GM19438 (cell line): ENCODE measurements at regions not wholly inside any gene's neighbourhood (a gene's known extent, or its start where the extent isn't known, plus 50 kb on each side); places are given as distances from the start of the nearest gene placed in this dataset.

Source experiments
- ATAC-seq: cut with Tn5 transposase; IDR thresholded peaks from one replicate; pipeline ENCODE4 v1.9.1; 2021; ENCODE audit warnings: low read depth; ENCODE audit not compliant: unreplicated experiment

GRCh38 chr22:48942698-48943566 is 884.7 kb downstream of the BRD1 start:
- no peak for ATAC-seq

GRCh38 chr22:48941903-48942575 is 885.6 kb downstream of the BRD1 start:
- ATAC-seq, result no peak

DNA sequence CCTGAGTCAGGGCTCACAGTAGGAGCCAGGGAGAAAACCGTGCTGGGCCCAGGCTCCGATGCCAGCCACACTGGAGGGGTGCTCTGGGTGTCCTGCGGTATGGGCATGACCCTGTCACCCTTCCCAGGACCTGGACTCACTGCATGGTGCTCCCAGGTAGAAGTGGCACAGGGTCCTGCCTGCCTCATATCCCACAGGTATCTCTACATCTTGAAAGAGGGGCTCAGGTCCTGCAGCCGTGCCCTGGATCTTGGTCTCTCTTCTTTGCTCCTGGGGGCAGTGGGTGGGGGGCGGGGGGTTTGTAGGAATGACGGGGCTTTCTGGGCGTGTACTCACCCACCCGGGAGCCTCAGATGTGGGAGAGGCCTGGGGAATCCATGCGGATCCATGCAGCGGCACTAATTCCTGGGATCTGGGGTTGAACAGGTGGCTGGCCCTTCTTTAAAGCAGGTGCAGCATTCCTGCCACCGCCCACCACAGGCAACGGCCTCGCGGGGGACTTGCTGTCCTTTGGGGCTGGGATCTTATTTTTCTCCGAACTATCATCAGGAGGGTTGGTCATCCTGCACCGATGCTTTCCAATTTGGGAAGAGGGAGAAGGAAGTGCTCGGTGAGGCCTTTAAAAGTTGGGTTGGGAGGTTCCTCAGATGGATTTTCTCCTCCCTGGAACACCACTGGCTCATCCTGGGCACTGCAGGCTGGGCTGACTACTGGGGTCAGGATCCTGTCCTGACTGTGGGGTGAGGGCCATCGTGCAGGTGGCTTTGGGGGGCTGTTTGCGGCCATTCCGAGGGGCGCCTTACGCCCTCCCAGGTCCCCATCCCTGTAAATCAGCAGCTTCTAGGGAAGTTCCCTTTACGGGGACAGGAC is 886.4 kb downstream of the BRD1 start:
- ATAC-seq, result no peak

- ATAC-seq, result no peak
Measured at GRCh38 chr22:48940266-48941032, 887.2 kb downstream of the BRD1 start.

- ATAC-seq, result no peak
Measured at GRCh38 chr22:48939441-48940265, 888.0 kb downstream of the BRD1 start.

GRCh38 chr22:48938741-48939140 is 888.9 kb downstream of the BRD1 start:
- no peak for ATAC-seq

GRCh38 chr22:48937032-48937639 is 890.5 kb downstream of the BRD1 start:
- ATAC-seq, result no peak

- no peak for ATAC-seq
Measured at GRCh38 chr22:48936391-48936790, 891.3 kb downstream of the BRD1 start.

DNA sequence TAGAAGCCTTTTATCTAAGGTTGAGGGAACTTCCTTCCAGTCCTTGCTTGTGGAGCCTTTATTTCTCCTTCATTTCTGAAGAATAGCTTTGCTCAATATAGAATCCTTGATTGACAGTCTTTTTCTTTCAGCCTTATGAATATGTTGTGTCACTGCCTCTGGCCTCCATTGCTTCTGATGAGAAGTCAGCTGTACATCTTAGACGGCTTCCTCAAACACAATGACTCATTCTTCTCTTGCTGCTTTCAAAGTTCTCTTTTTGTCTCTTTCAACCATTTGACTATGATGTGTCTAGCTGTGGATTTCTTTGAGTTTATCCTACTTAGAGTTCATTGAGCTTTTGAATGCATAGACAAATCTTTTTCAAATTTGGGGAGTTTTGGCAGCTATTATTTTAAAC is 893.2 kb downstream of the BRD1 start:
- no peak for ATAC-seq

- ATAC-seq, result no peak
Measured at GRCh38 chr22:48931452-48931851, 896.2 kb downstream of the BRD1 start.

GRCh38 chr22:48929276-48929790 is 898.3 kb downstream of the BRD1 start:
- no peak for ATAC-seq

- ATAC-seq, result no peak
Measured at GRCh38 chr22:48927591-48927990, 900.1 kb downstream of the BRD1 start.

DNA sequence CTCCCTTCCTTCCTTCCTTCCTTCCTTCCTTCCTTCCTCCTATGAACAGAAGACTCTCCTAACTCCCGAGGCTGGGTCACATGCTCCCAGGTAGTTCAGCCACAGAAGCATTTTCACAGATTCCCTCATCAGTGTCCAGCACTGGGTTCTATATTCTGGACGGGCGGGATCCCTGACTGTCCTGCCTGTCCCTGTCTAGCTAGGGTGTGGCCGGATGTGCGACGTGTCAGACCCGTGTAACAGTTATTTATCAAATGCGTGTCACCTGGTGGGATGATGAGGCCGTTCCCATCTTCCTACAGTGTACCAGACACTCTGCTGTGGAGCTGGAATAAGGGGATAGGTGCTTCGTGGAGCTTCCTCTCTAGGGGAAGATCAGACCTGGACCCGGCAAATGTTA is 901.0 kb downstream of the BRD1 start:
- no peak for ATAC-seq

DNA sequence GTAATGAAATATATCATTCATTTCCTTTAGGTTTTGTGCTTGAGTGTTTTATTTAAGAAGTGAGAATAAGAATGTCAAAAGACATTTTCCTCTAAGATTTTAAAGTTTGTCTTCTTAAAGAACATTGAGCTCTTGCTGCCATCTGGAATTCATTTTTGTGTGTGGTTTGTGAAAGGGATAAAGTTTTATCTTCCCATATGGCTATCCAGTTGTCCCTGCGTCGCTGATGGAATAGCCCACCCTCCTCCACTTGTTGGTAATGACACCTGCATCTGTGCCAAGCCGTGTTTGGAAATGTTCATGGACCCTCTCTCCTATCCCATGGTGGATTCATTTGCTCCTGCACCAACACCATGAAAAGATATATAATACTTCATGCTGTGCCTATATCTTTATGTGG is 901.5 kb downstream of the BRD1 start:
- ATAC-seq, result no peak

DNA sequence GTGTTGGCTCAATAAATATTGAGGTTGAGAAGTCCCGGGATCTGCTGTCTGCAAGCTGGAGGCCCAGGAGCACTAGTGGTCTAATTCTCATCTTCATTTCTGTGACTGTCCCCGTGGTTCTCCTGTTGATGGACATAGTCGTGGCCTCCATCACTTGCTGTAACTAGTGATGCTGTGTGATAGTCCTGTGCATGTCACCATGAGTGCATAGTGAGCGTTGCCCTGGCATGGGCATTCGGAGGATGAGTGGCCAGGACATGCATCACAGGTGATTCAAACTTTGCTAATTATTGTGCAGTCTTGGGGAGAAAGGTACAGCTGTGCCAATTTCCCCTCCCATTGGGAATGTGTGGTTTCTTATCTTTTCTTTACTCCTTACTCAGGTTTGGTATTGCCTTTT is 902.2 kb downstream of the BRD1 start:
- no peak for ATAC-seq

GRCh38 chr22:48923996-48924395 is 903.7 kb downstream of the BRD1 start:
- ATAC-seq, result no peak

DNA sequence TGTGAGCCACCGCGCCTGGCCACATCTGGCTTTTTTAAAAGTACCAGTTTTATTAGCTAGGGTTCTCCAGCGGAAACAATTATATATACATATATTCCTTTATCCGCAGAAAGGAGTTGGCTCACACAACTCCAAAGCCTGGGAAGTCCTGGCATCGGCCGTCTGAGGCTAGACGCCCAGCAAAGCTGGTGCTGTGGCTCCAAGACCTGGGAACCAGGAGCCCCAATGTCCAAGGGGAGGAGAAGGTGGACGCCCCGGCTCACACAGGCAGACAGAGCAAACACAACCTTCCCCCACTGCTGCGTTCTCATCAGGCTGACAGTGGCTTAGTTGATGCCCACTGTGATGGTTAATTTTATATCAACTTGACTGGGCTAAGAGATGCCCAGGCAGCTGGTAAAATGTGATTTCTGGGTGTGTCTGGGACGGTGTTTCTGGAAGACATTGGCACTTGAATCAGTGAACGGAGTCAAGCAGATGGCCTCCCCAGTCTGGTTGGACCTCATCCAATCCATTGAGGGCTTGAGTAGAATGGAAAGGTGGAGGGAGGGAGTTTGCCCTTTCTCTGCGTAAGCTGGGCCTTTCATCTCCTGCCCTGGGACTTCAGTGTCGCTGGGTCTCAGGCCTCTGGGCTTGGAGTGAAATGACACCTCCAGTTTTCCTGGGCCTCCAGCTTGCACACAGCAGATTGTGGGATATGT is 904.4 kb downstream of the BRD1 start:
- ATAC-seq, result no peak

DNA sequence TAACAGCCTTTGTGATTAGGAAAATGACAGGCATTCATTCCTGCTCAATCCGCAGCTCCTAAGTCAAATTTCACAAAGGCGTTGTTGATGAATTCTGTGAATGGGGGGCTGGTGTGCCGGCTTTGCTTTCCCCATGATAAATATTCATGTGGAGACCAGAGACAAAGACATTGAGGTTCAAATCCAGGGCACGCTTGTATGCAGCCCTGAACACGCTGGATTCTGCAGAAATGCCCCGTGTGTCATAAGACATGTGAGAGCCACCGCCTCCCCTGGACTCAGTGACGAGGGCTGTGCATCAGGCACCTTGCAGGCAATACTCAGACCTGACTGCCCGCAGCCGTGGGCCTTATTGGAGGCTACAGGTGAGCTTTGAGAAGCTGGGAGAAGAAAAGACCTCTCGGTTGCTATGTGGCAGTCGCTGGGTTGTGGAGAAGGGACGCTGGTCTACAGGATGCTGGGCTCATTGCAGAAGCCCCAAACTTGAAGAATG is 906.2 kb downstream of the BRD1 start:
- no peak for ATAC-seq
